PC-3 (cell line): ENCODE measurements at regions not wholly inside any gene's neighbourhood (a gene's known extent, or its start where the extent isn't known, plus 50 kb on each side); places are given as distances from the start of the nearest gene placed in this dataset.

ENCODE experiments used
- ATAC-seq: fragments of 200-7000 bp; cut with Tn5 transposase; 2 replicates; pipeline ENCODE4 v1.9.1; 2020; ENCODE audit warnings: mild to moderate bottlenecking, moderate library complexity
- BruUV-seq: library from RNA; stranded (reverse); fragments of 400-500 nt; replicated peaks from 2 replicates; lab custom pipeline; 2021; lab: Mats Ljungman, UMichigan
- CTCF ChIA-PET: fragments of 300-600 bp; sonication (Branson Sonifier 250); formaldehyde crosslinking; loops from one replicate; lab custom pipeline; 2022; ENCODE audit warnings: antibody characterized with exemption; lab: Charles Lee
- POLR2A ChIA-PET: fragments of 300-600 bp; sonication (Branson Sonifier 250); formaldehyde crosslinking; loops from one replicate; lab custom pipeline; 2022; ENCODE audit warnings: antibody characterized with exemption; ENCODE audit not compliant: unreplicated experiment; lab: Charles Lee
- DNase-seq: peaks from one replicate; pipeline ENCODE4 v3.0.0-alpha.2; 2015
- H2AFZ ChIP-seq: fragments of 300-600 bp; sonication (generic); 2 replicates; pipeline ENCODE4 v1.6.0; 2016; ENCODE audit warnings: antibody characterized with exemption, low read length
- H3F3A ChIP-seq: fragments of 300-600 bp; sonication (generic); one replicate; pipeline ENCODE4 v1.6.0; 2017; ENCODE audit warnings: antibody characterized with exemption, low read length, control low read depth, mild to moderate bottlenecking; ENCODE audit not compliant: unreplicated experiment
- H3K27ac ChIP-seq: fragments of 300-600 bp; sonication (generic); 2 replicates; pipeline ENCODE4 v1.5.1; 2016; ENCODE audit warnings: mild to moderate bottlenecking, low read length
- H3K27me3 ChIP-seq: fragments of 300-600 bp; sonication (generic); 2 replicates; pipeline ENCODE4 v1.6.1; 2016; ENCODE audit warnings: low read length, mixed read lengths
- H3K36me3 ChIP-seq: fragments of 300-600 bp; sonication (generic); 2 replicates; pipeline ENCODE4 v1.6.1; 2016; ENCODE audit warnings: low read depth, mixed run types, low read length, mixed read lengths
- H3K4me1 ChIP-seq: fragments of 300-600 bp; sonication (generic); 2 replicates; pipeline ENCODE4 v1.5.1; 2016; ENCODE audit warnings: low read length; ENCODE audit not compliant: insufficient read depth
- H3K4me2 ChIP-seq: fragments of 300-600 bp; sonication (generic); 2 replicates; pipeline ENCODE4 v1.6.0; 2016; ENCODE audit warnings: low read length
- H3K4me3 ChIP-seq: fragments of 300-600 bp; sonication (generic); 2 replicates; pipeline ENCODE4 v1.5.1; 2016; ENCODE audit warnings: mild to moderate bottlenecking, low read length, mixed read lengths
- H3K79me2 ChIP-seq: fragments of 300-600 bp; sonication (generic); 2 replicates; pipeline ENCODE4 v1.6.1; 2017; ENCODE audit warnings: low read length, mixed read lengths
- H3K9ac ChIP-seq: fragments of 300-600 bp; sonication (generic); 2 replicates; pipeline ENCODE4 v1.6.0; 2016; ENCODE audit warnings: mild to moderate bottlenecking, low read length
- H3K9me2 ChIP-seq: fragments of 300-600 bp; sonication (generic); replicated peaks from 2 replicates; pipeline ENCODE4 v1.6.1; 2016; ENCODE audit warnings: mixed run types, low read length, mixed read lengths
- H3K9me3 ChIP-seq: fragments of 300-600 bp; sonication (generic); 2 replicates; pipeline ENCODE4 v1.6.1; 2016; ENCODE audit warnings: low read length, mixed read lengths
- H4K20me1 ChIP-seq: fragments of 300-600 bp; sonication (generic); 2 replicates; pipeline ENCODE4 v1.6.1; 2016; ENCODE audit warnings: low read length, mixed read lengths
- CTCF ChIP-seq: fragments of 300-600 bp; sonication (generic); conservative IDR thresholded peaks from 2 replicates; pipeline ENCODE4 v1.5.1; 2017; ENCODE audit warnings: antibody characterized with exemption, low read depth, mild to moderate bottlenecking, low read length
- EZH2 ChIP-seq: fragments of 300-600 bp; sonication (generic); IDR thresholded peaks from one replicate; pipeline ENCODE4 v1.6.1; 2017; ENCODE audit warnings: antibody characterized with exemption, mild to moderate bottlenecking, low read length; ENCODE audit not compliant: unreplicated experiment
- EZH2phosphoT487 ChIP-seq: fragments of 300-600 bp; sonication (generic); IDR thresholded peaks from 2 replicates; pipeline ENCODE4 v1.6.1; 2018; ENCODE audit warnings: mild to moderate bottlenecking, antibody characterized with exemption, low read length, borderline replicate concordance
- intact Hi-C: fragments of 100-400 bp; cut with micrococcal nuclease; formaldehyde crosslinking; loops from 2 replicates; pipeline ENCODE4 v1.9.0; 2023

- TF ChIP-seq EZH2phosphoT487 (no peak), EZH2 (no peak), CTCF (no peak)
- BruUV-seq, result no TSS peak
- peak overlapping the region; percentile 35 for H2AFZ ChIP-seq
- peaks cover 14% of the 10 kb centered on the region for H3K4me1 ChIP-seq
- no peaks in the 10 kb centered on the region for H3K36me3 ChIP-seq
- peak; percentile 51; the same call in 1 of the 2 replicates for ATAC-seq
- H3K27me3 ChIP-seq, result no peaks in the 10 kb centered on the region
- CTCF ChIA-PET, result no interaction called here
- peak overlapping the region; percentile 46 for H3K4me2 ChIP-seq
- peak overlapping the region; percentile 31 for H3K27ac ChIP-seq
- H3K79me2 ChIP-seq, result no peaks in the 10 kb centered on the region
- H3K9me3 ChIP-seq, result no peaks in the 10 kb centered on the region
- H3F3A ChIP-seq, result no peaks in the 10 kb centered on the region
- DNase-seq, result peak; percentile 86
- intact Hi-C loops, result no loop called here
- no peaks in the 10 kb centered on the region for H4K20me1 ChIP-seq
- no peaks in the 10 kb centered on the region for H3K9me2 ChIP-seq
- H3K9ac ChIP-seq, result no peak overlapping the region
- POLR2A ChIA-PET, result interaction anchor here (0.7 kb wide), 1 partner anchor 311 kb away, joined by 4 read pairs; no protein-coding TSS in a partner anchor
- H3K4me3 ChIP-seq, result no peak overlapping the region
These were observed 257.9 kb upstream of the ANKRD55 start for GRCh38 chr5:56490971-56491468.

- H3K79me2 ChIP-seq, result no peaks in the 10 kb centered on the region
- no TSS peak for BruUV-seq
- TF ChIP-seq EZH2 (no peak), CTCF (no peak), EZH2phosphoT487 (no peak)
- no peaks in the 10 kb centered on the region for H4K20me1 ChIP-seq
- ATAC-seq, result no peak
- no peak overlapping the region for H3K4me2 ChIP-seq
- H3F3A ChIP-seq, result no peaks in the 10 kb centered on the region
- no peak overlapping the region for H3K27ac ChIP-seq
- H2AFZ ChIP-seq, result no peak overlapping the region
- intact Hi-C loops, result no loop called here
- no peak for DNase-seq
- H3K4me3 ChIP-seq, result no peak overlapping the region
- ChIA-PET CTCF (no interaction called here), POLR2A (no interaction called here)
- H3K9me2 ChIP-seq, result no peaks in the 10 kb centered on the region
- no peak overlapping the region for H3K9ac ChIP-seq
- H3K9me3 ChIP-seq, result no peaks in the 10 kb centered on the region
- H3K36me3 ChIP-seq, result no peaks in the 10 kb centered on the region
- no peaks in the 10 kb centered on the region for H3K27me3 ChIP-seq
- peaks cover 14% of the 10 kb centered on the region for H3K4me1 ChIP-seq
These were observed 256.1 kb upstream of the ANKRD55 start for GRCh38 chr5:56489272-56489671.

GRCh38 chr5:56487528-56488115, 254.5 kb upstream of the ANKRD55 start:
- H3K27ac ChIP-seq, result no peak overlapping the region
- H3K9me2 ChIP-seq, result no peaks in the 10 kb centered on the region
- ChIA-PET POLR2A (no interaction called here), CTCF (no interaction called here)
- H3K4me3 ChIP-seq, result no peak overlapping the region
- H3K36me3 ChIP-seq, result no peaks in the 10 kb centered on the region
- H3K27me3 ChIP-seq, result no peaks in the 10 kb centered on the region
- no peak for TF ChIP-seq EZH2
- no peak for TF ChIP-seq EZH2phosphoT487
- TF ChIP-seq CTCF, result no peak
- no peak for ATAC-seq
- intact Hi-C loops, result no loop called here
- no peaks in the 10 kb centered on the region for H4K20me1 ChIP-seq
- peaks cover 14% of the 10 kb centered on the region for H3K4me1 ChIP-seq
- BruUV-seq, result no TSS peak
- no peak overlapping the region for H3K9ac ChIP-seq
- no peak overlapping the region for H3K4me2 ChIP-seq
- H2AFZ ChIP-seq, result no peak overlapping the region
- no peak for DNase-seq
- H3K79me2 ChIP-seq, result no peaks in the 10 kb centered on the region
- H3F3A ChIP-seq, result no peaks in the 10 kb centered on the region
- no peaks in the 10 kb centered on the region for H3K9me3 ChIP-seq
